Umbilical cord (tissue), 1 donor: ENCODE measurements at regions not wholly inside any gene's neighbourhood (a gene's known extent, or its start where the extent isn't known, plus 50 kb on each side); places are given as distances from the start of the nearest gene placed in this dataset.
A peak's percentile ranks its signal among the peaks of the same experiment; 100 is the strongest.
"Not testable (repeated sequence)": the region's sequence is repeated elsewhere in the genome, so short reads cannot be mapped to it uniquely, and the experiment has no call there.

Experiments used
- DNase-seq: peaks from one replicate; pipeline ENCODE4 v3.0.0-alpha.2; 2015; ENCODE audit warnings: low spot score

- no peak for DNase-seq
Observed at GRCh38 chr1:184820956-184821355, 66.3 kb upstream of the EDEM3 start.

DNA sequence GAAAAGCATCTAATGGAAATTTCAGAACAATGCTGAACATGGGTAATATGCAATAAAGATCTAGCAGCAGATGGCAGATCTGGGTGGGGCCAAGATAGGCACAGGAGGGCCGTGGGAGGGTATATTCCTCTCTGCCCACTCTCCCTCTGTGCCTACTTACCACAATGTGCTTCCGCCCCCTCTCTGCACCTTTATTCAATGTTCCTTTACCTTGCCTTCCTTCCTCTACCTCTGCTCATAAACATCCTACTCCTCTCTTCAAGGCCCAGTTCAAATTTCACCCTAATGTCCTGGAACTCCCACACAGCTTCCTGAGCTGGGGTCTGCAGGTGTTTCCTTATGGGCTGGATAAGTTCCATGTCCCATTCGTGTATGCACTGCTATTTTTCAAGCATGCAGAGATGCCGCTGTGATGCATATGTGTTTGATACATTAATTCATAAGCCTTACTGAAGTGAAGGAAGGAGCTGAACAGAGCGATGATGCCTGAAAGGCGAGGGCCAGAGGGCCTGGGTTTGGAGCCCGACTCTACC, 65.6 kb upstream of the EDEM3 start:
- no peak for DNase-seq

GRCh38 chr1:184818646-184819045, 64.0 kb upstream of the EDEM3 start:
- no peak for DNase-seq

- not testable (repeated sequence) for DNase-seq
Observed at GRCh38 chr1:184817003-184817402, 62.3 kb upstream of the EDEM3 start.

DNA sequence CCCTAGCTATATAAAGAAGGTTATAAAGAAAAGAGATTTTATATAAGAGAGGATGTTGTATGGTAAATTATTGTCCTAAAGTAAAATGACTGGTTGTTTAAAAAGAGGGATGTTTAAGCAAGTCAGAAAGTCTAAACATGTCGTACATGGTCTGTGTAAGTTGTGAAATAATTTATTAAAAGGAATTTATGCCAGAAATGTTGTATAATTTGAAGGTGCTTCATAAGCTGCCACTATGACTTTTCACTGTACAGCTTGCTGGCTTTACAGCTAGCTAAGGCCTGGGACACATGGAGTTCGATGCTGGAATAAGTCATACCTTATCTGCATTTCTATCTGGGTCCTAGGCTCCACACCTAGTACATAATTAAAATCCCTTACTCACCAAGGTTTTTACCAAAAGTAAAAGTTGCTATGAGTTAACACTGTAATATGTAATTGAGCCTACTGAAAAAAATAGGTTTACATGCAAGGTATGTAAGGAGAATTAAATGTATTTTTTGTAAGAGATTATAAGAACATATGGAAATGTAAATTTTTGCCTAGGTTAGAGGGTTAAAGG, 59.0 kb upstream of the EDEM3 start:
- DNase-seq: no peak

- DNase-seq: no peak
Observed at GRCh38 chr1:184811439-184812111, 56.9 kb upstream of the EDEM3 start.

- peak; percentile 82 for DNase-seq
Observed at GRCh38 chr1:184810735-184811343, 56.2 kb upstream of the EDEM3 start.

GRCh38 chr1:184806296-184806721, 51.7 kb upstream of the EDEM3 start:
- no peak for DNase-seq

DNA sequence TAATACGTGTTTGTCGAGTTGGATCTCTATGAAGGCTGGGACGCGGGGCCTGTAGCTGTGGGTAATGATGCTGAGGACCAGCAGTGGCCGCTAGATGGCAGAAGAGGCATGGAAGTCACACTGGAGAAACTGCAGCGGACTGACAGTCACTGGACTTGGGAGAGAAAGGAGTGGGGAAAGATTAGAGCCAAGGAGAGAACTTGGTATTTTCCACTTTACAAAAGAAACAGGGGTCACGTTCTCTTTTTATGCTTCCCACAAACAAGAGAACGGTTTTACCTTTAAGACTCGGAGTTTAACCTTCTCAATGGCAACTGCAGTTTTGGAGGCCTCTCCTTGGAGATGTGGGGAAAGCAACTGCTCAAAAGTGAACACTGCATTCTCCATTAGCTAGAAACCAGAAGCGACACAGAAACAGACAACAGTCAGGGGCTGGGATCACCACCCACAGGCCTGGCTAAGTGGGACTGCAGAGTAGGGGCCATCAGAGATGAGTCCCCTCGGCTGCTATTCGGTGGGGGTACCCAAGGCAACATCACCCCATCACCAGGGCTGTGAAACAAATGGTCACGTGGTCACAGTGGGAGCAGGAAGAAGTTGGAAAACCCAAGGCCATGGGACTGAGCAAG, 51.1 kb upstream of the EDEM3 start:
- peak; percentile 93 for DNase-seq
